ENCODE measurements at regions not wholly inside any gene's neighbourhood (a gene's known extent, or its start where the extent isn't known, plus 50 kb on each side); places are given as distances from the start of the nearest gene placed in this dataset.
"Not testable (repeated sequence)": the region's sequence is repeated elsewhere in the genome, so short reads cannot be mapped to it uniquely, and the experiment has no call there.

DNA sequence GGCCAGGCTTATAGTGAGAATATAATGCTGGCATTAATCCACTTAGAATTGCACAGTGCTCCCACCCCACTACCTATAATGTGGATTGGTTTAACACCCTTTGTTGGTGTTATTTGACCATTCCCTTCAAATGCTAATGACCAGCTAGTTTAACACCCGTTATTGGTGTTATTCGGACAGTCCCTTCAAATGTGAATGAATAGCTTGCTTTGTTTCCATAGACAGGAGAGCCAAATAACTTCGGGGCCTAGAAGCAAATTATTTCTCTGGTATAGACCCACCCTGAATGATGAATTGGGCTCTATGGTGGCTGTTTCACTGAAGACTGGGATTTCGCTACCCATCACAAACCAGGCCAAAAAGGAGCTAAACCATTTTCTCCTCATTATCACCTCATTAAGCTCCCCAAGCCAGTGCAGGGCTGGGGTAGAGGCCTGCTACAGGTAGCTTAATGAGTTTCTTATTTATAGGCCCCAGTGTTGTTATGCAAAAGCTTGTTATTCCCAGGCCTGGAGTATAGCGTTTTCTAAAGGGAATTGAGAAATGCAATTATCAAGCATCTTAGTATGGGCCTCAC is 494.1 kb upstream of the DPH6 start:
- WGBS, 2 donors = 60 to 61% methylated on average over 5 of the region's 5 CpGs
- H3K27ac ChIP-seq = no peak overlapping the region

DNA sequence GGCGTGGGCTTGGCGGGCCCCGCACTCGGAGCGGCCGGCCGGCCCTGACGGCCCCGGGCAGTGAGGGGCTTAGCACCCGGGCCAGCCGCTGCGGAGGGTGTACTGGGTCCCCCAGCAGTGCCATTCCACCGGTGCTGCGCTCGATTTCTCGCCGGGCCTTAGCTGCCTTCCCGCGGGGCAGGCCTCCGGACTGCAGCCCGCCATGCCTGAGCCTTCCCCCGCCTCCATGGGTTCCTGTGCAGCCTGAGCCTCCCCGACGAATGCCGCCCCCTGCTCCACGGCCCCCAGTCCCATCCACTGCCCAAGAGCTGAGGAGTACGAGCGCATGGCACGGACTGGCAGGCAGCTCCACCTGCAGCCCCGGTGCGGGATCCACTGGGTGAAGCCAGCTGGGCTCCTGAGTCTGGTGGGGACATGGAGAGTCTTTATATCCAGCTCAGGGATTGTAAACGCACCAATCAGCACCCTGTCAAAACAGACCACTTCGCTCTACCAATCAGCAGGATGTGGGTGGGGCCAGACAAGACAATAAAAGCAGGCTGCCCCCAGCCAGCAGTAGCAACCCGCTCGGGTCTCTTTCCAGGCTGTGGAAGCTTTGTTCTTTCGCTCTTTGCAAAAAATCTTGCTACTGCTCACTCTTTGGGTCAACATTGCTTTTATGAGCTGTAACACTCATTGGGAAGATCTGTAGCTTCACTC is 501.2 kb upstream of the DPH6 start:
- DNase-seq (ENCODE audit: low spot score in 2 of 2); H3K9me3 ChIP-seq; H3K27me3 ChIP-seq; H3K27ac ChIP-seq; H3K4me3 ChIP-seq; H3K36me3 ChIP-seq; H3K4me1 ChIP-seq: not testable (repeated sequence)
- 90 to 96% methylated on average over 12 to 36 of the region's 36 CpGs for whole genome bisulfite sequencing, 2 donors

More for the DNA sequence above, 494.1 kb upstream of the DPH6 start:
- no peaks in the 10 kb centered on the region for H3K4me1 ChIP-seq
- no peak overlapping the region for H3K4me3 ChIP-seq
- H3K27me3 ChIP-seq = no peaks in the 10 kb centered on the region
- no peaks in the 10 kb centered on the region for H3K9me3 ChIP-seq
- no peak for DNase-seq (ENCODE audit: low spot score in 2 of 2)
- TF ChIP-seq POLR2A (IDR thresholded peaks at IDR 0.05) = no peak
- TF ChIP-seq, protein P1, sequence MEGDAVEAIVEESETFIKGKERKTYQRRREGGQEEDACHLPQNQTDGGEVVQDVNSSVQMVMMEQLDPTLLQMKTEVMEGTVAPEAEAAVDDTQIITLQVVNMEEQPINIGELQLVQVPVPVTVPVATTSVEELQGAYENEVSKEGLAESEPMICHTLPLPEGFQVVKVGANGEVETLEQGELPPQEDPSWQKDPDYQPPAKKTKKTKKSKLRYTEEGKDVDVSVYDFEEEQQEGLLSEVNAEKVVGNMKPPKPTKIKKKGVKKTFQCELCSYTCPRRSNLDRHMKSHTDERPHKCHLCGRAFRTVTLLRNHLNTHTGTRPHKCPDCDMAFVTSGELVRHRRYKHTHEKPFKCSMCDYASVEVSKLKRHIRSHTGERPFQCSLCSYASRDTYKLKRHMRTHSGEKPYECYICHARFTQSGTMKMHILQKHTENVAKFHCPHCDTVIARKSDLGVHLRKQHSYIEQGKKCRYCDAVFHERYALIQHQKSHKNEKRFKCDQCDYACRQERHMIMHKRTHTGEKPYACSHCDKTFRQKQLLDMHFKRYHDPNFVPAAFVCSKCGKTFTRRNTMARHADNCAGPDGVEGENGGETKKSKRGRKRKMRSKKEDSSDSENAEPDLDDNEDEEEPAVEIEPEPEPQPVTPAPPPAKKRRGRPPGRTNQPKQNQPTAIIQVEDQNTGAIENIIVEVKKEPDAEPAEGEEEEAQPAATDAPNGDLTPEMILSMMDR (IDR thresholded peaks at IDR 0.05) = no peak
- TF ChIP-seq EP300 (IDR thresholded peaks at IDR 0.05) = no peak
- H3K36me3 ChIP-seq = no peaks in the 10 kb centered on the region

DNA sequence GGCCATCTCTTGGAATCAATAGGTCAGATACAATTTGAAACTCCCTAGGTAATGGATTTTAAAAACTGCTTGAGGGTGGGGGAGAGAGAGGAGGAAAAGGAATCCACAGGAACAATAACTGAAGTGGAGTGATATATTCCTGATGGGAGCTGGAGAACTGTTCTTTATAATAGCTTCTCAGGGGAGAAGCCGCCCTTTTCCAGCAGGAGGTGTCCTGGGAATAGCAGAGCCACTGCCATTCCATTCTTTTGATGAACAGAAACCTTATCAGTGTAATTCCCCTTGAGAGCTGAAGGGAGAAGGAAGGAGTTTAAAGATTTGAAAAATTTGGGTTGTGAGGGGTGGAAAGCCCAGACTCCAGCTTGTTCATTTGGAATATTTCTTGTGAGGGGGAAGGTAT is 504.9 kb upstream of the DPH6 start:
- DNase-seq (ENCODE audit: low spot score in 2 of 2) = no peak
- TF ChIP-seq POLR2A (IDR thresholded peaks at IDR 0.05) (no peak), EP300 (IDR thresholded peaks at IDR 0.05) (no peak)
- TF ChIP-seq, protein P1 (IDR thresholded peaks at IDR 0.05) = no peak
- H3K36me3 ChIP-seq = no peaks in the 10 kb centered on the region
- 68 to 70% methylated on average over 1 of the region's 1 CpG for WGBS, 2 donors
- H3K4me3 ChIP-seq = no peak overlapping the region
- no peak overlapping the region for H3K27ac ChIP-seq
- no peaks in the 10 kb centered on the region for H3K27me3 ChIP-seq
- peaks cover 0 to 3% (median 0%) of the 10 kb centered on the region in 4 donors for H3K9me3 ChIP-seq
- no peaks in the 10 kb centered on the region for H3K4me1 ChIP-seq

DNA sequence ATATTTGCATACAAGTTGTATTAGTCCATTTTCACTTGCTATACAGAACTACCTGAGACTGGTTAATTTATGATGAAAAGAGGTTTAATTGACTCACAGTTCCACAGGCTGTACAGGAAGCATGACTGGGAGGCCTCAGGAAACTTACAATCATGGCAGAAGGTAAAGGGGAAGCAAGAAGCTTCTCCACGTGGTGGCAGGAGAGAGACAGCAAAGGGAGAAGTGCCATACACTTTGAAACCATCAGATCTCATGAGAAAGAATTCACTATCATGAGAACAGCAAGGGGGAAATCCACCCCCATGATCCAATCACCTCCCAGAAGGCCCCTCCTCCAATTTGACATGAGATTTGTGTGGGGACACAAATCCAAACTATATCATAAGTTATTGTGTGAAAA is 506.7 kb upstream of the DPH6 start:
- H3K4me3 ChIP-seq; H3K27me3 ChIP-seq; H3K4me1 ChIP-seq; H3K9me3 ChIP-seq; H3K36me3 ChIP-seq; DNase-seq (ENCODE audit: low spot score in 2 of 2); H3K27ac ChIP-seq: not testable (repeated sequence)
- 6 to 24% methylated on average over 1 of the region's 1 CpG for WGBS, 2 donors

DNA sequence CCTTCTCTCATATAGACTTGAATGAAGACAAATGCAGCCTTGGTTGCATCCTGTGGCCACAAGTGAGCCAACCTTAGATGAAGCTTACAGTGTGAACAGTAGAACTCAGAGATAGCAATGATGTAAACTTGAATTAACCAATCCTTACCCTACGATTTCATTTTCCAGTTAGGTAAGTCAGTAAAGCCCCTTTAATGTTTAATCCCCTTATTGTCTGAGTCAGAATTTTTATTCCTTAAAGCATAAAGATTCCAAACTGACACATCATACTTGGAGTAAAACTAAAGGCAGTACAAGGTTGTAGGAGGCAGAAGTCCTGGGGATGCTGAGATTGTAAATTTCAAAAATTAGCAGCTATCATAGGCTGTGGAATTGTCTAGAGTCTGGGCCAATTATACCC is 507.8 kb upstream of the DPH6 start:
- TF ChIP-seq, protein P1 (IDR thresholded peaks at IDR 0.05) = no peak
- TF ChIP-seq EP300 (IDR thresholded peaks at IDR 0.05) (no peak), POLR2A (IDR thresholded peaks at IDR 0.05) (no peak)
- 68 to 78% methylated on average over 1 of the region's 1 CpG for whole genome bisulfite sequencing, 2 donors
- Histone ChIP-seq H3K36me3 (no peaks in the 10 kb centered on the region), H3K9me3 (no peaks in the 10 kb centered on the region), H3K27me3 (no peaks in the 10 kb centered on the region), H3K4me1 (no peaks in the 10 kb centered on the region), H3K27ac (no peak overlapping the region), H3K4me3 (no peak overlapping the region)
- DNase-seq (ENCODE audit: low spot score in 2 of 2) = no peak

DNA sequence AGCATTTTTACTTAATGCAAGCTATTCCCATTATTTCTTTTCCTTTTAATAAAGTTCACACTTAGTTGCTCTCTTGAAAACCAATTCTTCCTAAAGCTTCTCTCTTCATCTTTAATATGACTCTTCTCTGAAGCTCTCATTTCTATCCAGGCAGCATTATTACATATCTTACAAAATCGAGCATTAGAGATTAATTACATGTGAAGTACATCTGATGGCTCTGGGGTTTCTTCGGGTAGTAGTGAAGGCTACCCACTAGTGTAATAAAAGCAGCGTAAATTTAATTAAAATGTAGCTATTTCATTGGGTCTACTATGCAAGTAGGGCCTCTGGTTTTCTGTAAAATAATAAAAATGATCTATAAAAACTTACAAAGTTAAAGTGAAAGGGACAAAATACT is 513.6 kb upstream of the DPH6 start:
- Histone ChIP-seq H3K4me3 (no peak overlapping the region), H3K4me1 (no peaks in the 10 kb centered on the region), H3K9me3 (no peaks in the 10 kb centered on the region), H3K36me3 (no peaks in the 10 kb centered on the region), H3K27me3 (no peaks in the 10 kb centered on the region), H3K27ac (no peak overlapping the region)
- DNase-seq (ENCODE audit: low spot score in 2 of 2) = no peak
- no peak for TF ChIP-seq POLR2A (IDR thresholded peaks at IDR 0.05)
- TF ChIP-seq, protein P1 (IDR thresholded peaks at IDR 0.05) = no peak
- no peak for TF ChIP-seq EP300 (IDR thresholded peaks at IDR 0.05)
- 76 to 81% methylated on average over 3 of the region's 3 CpGs for WGBS, 2 donors

Data from tibial nerve (tissue), 4 donors.